Cardiac fibroblast (primary cell): ENCODE measurements at regions not wholly inside any gene's neighbourhood (a gene's known extent, or its start where the extent isn't known, plus 50 kb on each side); places are given as distances from the start of the nearest gene placed in this dataset.
A peak's percentile ranks its signal among the peaks of the same experiment; 100 is the strongest.

Experiments
- DNase-seq, 2 donors: peaks; one replicate each; pipeline versions ENCODE4 v3.0.0 to v3.0.0-alpha.2; 2010; ENCODE audit warnings: low read depth in 2 of 2
- H3K4me3 ChIP-seq, 2 donors: replicated peaks in 1 of 2; 1 replicate in 1 of 2; 2 replicates in 1 of 2; pipeline ENCODE4 v1.5.1; 2011; ENCODE audit warnings: low read depth in 2 of 2, low read length in 2 of 2, mild to moderate bottlenecking in 2 of 2, moderate library complexity in 1 of 2
- TF ChIP-seq, protein P1 (sequence below): IDR thresholded peaks from one replicate; pipeline ENCODE4 v1.5.1; 2011; ENCODE audit warnings: low read depth, mild to moderate bottlenecking, low read length, inconsistent platforms

DNA sequence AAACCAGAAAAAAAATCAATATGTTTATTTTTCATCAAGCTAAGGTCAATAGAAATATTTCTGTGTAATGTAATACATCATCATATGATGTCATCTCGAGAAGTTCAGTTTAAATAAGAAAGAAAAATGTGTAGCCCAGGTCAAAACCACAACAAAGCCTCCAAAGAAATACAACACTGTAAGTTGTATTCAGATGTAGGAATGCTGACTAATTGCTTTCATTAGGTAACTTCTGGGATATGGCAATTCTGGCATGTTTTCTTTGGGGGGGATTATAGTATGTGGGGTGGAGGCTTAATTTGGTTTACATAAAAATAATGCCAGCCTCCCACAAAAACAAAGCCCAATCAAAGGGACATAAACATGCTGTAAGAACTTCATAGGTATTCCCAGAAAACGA is 881.8 kb upstream of the CITED2 start:
- peak in 1 of 2 donors; percentile 22 for DNase-seq
- TF ChIP-seq, protein P1, sequence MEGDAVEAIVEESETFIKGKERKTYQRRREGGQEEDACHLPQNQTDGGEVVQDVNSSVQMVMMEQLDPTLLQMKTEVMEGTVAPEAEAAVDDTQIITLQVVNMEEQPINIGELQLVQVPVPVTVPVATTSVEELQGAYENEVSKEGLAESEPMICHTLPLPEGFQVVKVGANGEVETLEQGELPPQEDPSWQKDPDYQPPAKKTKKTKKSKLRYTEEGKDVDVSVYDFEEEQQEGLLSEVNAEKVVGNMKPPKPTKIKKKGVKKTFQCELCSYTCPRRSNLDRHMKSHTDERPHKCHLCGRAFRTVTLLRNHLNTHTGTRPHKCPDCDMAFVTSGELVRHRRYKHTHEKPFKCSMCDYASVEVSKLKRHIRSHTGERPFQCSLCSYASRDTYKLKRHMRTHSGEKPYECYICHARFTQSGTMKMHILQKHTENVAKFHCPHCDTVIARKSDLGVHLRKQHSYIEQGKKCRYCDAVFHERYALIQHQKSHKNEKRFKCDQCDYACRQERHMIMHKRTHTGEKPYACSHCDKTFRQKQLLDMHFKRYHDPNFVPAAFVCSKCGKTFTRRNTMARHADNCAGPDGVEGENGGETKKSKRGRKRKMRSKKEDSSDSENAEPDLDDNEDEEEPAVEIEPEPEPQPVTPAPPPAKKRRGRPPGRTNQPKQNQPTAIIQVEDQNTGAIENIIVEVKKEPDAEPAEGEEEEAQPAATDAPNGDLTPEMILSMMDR, result no peak
- H3K4me3 ChIP-seq, result no peak overlapping the region

DNA sequence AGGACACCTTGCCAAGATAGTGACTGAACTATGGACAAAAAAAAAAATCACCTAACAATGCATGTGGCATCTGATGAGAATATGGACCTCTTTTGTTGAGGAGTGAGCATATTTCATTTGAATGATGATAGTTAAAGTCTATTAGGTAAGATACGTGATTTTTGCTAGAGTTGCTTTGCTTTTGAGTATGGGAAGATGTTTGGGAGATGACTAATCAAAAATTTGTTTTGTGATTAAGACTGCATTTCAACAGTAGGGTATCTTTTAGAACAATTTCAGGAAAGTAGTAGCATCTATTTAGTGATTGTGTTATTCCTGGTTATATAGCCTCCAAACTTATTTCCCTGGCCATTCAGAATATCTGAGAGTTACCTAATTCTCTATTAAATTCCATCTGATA is 878.6 kb upstream of the CITED2 start:
- DNase-seq, result peak in 1 of 2 donors; percentile 62
- TF ChIP-seq, protein P1, result no peak
- no peak overlapping the region for H3K4me3 ChIP-seq

DNA sequence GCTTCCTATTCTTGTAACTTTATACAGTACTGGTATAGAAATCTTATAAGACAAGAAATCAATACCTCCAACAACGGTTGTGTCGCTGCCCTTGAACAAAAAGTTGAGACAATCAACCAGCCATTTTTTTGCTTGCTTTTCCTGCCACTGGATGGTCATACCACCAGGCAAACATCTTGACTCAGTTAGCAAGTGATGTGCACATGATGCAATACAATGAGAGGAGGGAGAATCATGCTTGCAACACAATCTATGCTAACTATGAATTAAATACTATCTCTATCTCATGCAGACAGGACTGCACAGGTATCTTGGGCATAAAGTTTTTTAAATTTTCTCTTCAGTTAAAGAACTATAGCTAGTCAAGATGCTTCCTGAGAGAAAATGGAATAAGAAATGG is 877.7 kb upstream of the CITED2 start:
- no peak overlapping the region for H3K4me3 ChIP-seq
- TF ChIP-seq, protein P1, result no peak
- peak; percentile 4 to 32 for DNase-seq

DNA sequence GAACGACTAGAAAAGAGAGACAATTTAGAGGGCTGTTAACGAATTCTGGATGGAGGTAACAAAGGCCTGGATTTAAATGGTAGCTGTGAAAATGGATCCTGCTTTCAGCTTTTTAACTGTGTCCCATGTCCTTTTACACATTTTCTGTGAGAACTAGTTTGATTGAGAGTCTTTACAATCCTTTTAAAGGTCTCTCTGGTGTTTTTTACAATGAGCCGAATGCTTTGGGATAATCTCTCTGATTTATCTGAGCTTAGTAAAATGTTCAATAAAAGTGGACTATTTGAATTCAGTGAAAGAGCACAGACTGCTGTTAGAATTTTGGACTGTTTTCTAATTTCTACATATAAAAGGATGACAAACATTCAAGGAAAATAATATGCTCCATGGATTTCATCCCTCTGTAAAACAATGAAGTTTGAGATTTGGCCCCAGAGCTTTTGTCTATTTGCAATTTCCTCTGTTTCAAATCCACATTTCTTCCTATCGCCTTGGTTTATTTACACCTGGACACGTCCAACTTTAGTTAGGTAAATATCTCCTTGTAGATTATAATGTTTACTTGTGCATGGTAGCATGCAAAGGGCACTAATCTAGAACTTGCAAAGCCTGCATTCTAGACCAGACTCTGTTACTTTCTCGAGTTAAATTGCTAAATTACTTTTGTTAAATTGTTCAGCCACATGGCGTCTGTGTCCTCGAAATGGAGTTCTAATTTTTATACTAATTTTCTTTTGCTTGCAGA is 871.0 kb upstream of the CITED2 start:
- no peak for DNase-seq
- H3K4me3 ChIP-seq, result no peak overlapping the region
- TF ChIP-seq, protein P1, result no peak

- H3K4me3 ChIP-seq, result no peak overlapping the region
- TF ChIP-seq, protein P1, result no peak
- no peak for DNase-seq
Observed at GRCh38 chr6:140237251-140237650, 862.8 kb upstream of the CITED2 start.

- no peak overlapping the region for H3K4me3 ChIP-seq
- DNase-seq, result no peak
- TF ChIP-seq, protein P1, result no peak
Observed at GRCh38 chr6:140236732-140237131, 862.3 kb upstream of the CITED2 start.

DNA sequence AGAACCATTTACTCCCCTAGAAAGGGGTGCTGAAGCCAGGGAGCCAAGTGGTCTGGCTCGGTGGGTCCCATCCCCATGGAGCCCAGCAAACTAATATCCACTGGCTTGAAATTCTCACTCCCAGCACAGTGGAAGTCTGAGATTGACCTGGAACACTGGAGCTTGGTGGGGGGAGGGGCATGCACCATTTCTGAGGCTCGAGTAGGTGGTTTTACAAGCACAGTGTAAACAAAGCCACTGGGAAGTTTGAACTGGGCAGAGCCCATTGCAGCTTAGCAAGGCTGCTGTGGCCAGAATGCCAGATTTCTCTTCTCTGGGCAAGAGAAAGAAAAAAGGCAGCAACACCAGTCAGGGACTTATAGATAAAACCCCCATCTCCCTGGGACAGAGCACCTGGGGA is 855.8 kb upstream of the CITED2 start:
- TF ChIP-seq, protein P1, result no peak
- no peak overlapping the region for H3K4me3 ChIP-seq
- DNase-seq, result no peak
